Common myeloid progenitor, CD34-positive (primary cell): ENCODE measurements at regions not wholly inside any gene's neighbourhood (a gene's known extent, or its start where the extent isn't known, plus 50 kb on each side); places are given as distances from the start of the nearest gene placed in this dataset.

Experiments
- CTCF ChIA-PET: fragments of 350-600 bp; sonication (Branson Sonifier 250); formaldehyde crosslinking; loops from one replicate; lab custom pipeline; 2021; ENCODE audit warnings: antibody characterized with exemption; lab: Charles Lee
- POLR2A ChIA-PET: fragments of 350-600 bp; sonication (Branson Sonifier 250); formaldehyde crosslinking; loops from one replicate; lab custom pipeline; 2021; ENCODE audit warnings: antibody characterized with exemption; lab: Charles Lee
- DNase-seq, 3 donors: peaks; one replicate each; pipeline versions ENCODE4 v3.0.0 to v3.0.0-alpha.2; 2013
- H3K27ac ChIP-seq, 2 experiments: 1 replicate in 1 of 2; 2 replicates in 1 of 2; pipeline ENCODE4 v1.7.0; 2013; ENCODE audit warnings: inconsistent platforms in 2 of 2, low read length in 2 of 2, mild to moderate bottlenecking in 2 of 2, low read depth in 1 of 2, moderate library complexity in 1 of 2; ENCODE audit not compliant: severe bottlenecking in 2 of 2, insufficient read depth in 1 of 2, poor library complexity in 1 of 2
- H3K27me3 ChIP-seq, 5 experiments: replicated peaks in 2 of 5; 1 replicate in 3 of 5; 2 replicates in 2 of 5; pipeline versions ENCODE4 v1.6.1 to v1.7.0; 2013; ENCODE audit warnings: low read length in 4 of 5, mild to moderate bottlenecking in 2 of 5, moderate library complexity in 2 of 5, inconsistent platforms in 1 of 5; ENCODE audit not compliant: insufficient read depth in 5 of 5, control insufficient read depth in 4 of 5
- H3K36me3 ChIP-seq, 4 experiments: 1 replicate in 2 of 4; 2 replicates in 2 of 4; pipeline versions ENCODE4 v1.6.1 to v1.7.0; 2013; ENCODE audit warnings: low read length in 3 of 4, control low read depth in 1 of 4, mild to moderate bottlenecking in 1 of 4; ENCODE audit not compliant: control insufficient read depth in 4 of 4, insufficient read depth in 4 of 4
- H3K4me1 ChIP-seq, 4 experiments: 1 replicate in 3 of 4; 2 replicates in 1 of 4; pipeline versions ENCODE4 v1.6.1 to v1.7.1; 2013; ENCODE audit warnings: low read length in 3 of 4, mild to moderate bottlenecking in 3 of 4, control low read depth in 1 of 4, inconsistent platforms in 1 of 4, moderate library complexity in 1 of 4; ENCODE audit not compliant: control insufficient read depth in 4 of 4, insufficient read depth in 4 of 4; ENCODE audit errors: control extremely low read depth in 1 of 4
- H3K4me3 ChIP-seq, 7 experiments: 1 replicate in 4 of 7; 2 replicates in 3 of 7; pipeline versions ENCODE4 v1.5.1 to v1.7.0; 2013; ENCODE audit warnings: mild to moderate bottlenecking in 7 of 7, low read length in 6 of 7, moderate library complexity in 6 of 7, inconsistent platforms in 2 of 7, low read depth in 2 of 7, control low read depth in 1 of 7; ENCODE audit not compliant: insufficient read depth in 4 of 7, control insufficient read depth in 1 of 7; ENCODE audit errors: extremely low read depth in 1 of 7
- H3K9me3 ChIP-seq, 5 experiments: 1 replicate in 4 of 5; 2 replicates in 1 of 5; pipeline versions ENCODE4 v1.6.1 to v1.7.1; 2013; ENCODE audit warnings: low read length in 4 of 5, mild to moderate bottlenecking in 2 of 5, inconsistent platforms in 1 of 5, low read depth in 1 of 5, moderate library complexity in 1 of 5; ENCODE audit not compliant: control insufficient read depth in 4 of 5, insufficient read depth in 2 of 5; ENCODE audit errors: control extremely low read depth in 1 of 5
- WGBS: methylation state at CpG from one replicate; pipeline ENCODE4 v1.1.5; 2013; ENCODE audit not compliant: insufficient coverage; 5-methylcytosine and 5-hydroxymethylcytosine counted together

DNA sequence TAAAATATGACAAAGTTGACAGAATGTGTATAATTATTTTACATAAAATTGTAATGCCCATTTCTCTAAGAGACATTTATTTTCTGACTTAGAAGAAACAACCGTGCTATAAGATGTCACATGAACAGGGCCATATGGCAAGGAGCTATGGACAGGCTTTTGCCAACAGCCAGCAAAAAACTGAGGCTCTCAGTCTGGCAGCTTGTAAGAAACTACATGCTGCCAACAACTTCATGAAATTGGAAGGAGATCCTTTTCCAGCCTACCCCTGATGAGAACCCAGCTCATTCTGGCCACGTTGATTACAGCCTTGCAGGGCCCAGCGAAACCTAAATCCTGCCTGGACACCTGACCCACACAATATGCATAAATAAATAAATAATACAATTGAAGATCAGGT, 250.3 kb upstream of the ARSJ start:
- Histone ChIP-seq H3K27ac (no peak overlapping the region), H3K4me1 (no peaks in the 10 kb centered on the region), H3K4me3 (no peak overlapping the region), H3K27me3 (no peaks in the 10 kb centered on the region), H3K9me3 (no peaks in the 10 kb centered on the region), H3K36me3 (no peaks in the 10 kb centered on the region)
- WGBS = 89% methylated on average over 1 of the region's 3 CpGs
- POLR2A ChIA-PET = no interaction called here
- CTCF ChIA-PET = interaction anchor here (1.2 kb wide), 1 partner anchor 777 kb away, joined by 3 read pairs; no protein-coding TSS in a partner anchor
- DNase-seq = no peak

DNA sequence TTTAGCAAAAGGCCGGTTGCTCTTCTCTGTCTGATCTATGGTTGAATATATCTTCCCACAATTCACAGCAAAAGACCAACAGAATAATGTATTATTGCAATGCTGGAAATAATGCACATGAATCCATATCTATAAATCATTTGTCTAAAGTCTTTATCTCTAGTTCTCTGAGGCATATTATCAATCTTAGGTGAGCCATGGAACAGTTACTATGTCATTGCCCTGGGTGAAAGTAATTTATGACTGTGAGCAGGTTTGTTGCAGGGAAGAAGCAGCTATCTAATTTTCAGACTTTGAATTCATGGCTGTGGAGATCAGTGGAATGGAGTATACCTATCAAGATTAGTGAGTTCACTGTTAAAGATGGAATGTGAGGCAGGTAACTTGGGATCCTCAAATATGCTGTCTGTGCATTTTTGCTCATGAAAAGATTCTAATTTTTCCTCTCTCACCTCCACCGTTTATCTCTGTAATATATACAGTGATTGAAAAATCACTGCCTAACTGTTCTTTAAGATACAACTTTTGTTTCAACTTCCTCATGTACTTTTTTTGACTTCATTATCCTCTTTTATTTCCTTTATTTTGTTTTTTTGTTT, 256.8 kb upstream of the ARSJ start:
- H3K27ac ChIP-seq = no peak overlapping the region
- no CpG with 5 or more reads among the region's 2 CpGs for WGBS
- no peaks in the 10 kb centered on the region for H3K27me3 ChIP-seq
- peaks cover 0 to 1% (median 0%) of the 10 kb centered on the region in 5 experiments for H3K9me3 ChIP-seq
- no peak for DNase-seq
- no peaks in the 10 kb centered on the region for H3K4me1 ChIP-seq
- CTCF ChIA-PET = no interaction called here
- POLR2A ChIA-PET = no interaction called here
- H3K36me3 ChIP-seq = no peaks in the 10 kb centered on the region
- H3K4me3 ChIP-seq = no peak overlapping the region

DNA sequence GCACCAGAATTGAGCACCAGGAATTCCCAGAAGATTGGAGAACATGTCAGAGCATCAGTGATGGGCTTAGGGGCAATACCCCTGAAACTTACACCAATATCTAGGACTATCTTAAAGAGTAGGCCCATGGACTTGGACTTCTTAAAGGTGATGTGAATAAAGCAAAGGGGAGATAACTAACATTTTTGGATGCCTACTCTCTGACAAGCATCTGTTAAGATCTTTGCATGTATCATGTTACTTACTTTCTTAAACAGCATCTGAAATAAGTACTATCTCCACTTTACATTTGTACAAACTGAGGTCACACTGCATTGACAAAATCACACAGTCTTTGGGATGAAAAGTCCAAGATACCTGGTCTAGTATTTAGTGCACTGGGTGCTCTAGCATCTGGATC, 258.6 kb upstream of the ARSJ start:
- DNase-seq = no peak
- ChIA-PET POLR2A (no interaction called here), CTCF (no interaction called here)
- H3K4me3 ChIP-seq = no peak overlapping the region
- H3K36me3 ChIP-seq = no peaks in the 10 kb centered on the region
- no peaks in the 10 kb centered on the region for H3K4me1 ChIP-seq
- peaks cover 0 to 1% (median 0%) of the 10 kb centered on the region in 5 experiments for H3K9me3 ChIP-seq
- H3K27ac ChIP-seq = no peak overlapping the region
- H3K27me3 ChIP-seq = no peaks in the 10 kb centered on the region

- H3K27ac ChIP-seq = no peak overlapping the region
- ChIA-PET CTCF (no interaction called here), POLR2A (no interaction called here)
- H3K9me3 ChIP-seq = no peaks in the 10 kb centered on the region
- no CpG with 5 or more reads among the region's 1 CpG for WGBS
- H3K27me3 ChIP-seq = no peaks in the 10 kb centered on the region
- no peaks in the 10 kb centered on the region for H3K4me1 ChIP-seq
- no peaks in the 10 kb centered on the region for H3K36me3 ChIP-seq
- no peak overlapping the region for H3K4me3 ChIP-seq
- no peak for DNase-seq
Measured at GRCh38 chr4:114249561-114249960, 270.1 kb upstream of the ARSJ start.

DNA sequence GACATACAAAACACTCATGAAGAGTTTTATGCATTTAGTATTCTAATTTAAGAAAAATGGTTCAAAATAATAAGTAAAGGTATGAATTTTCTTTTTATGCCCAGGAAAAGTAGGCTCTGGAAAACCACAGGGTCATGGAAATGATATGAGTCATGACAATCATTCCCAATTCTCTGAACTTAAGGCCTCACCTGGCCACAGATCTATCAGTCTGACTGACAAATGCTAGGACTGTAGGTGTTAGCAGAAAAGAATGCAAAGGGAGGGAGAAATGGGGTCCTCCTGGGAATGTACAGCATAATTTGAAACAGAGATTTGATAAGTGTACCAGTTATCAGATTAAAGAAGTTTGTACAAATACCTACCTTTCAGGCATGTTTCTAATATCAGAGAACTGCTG, 270.5 kb upstream of the ARSJ start:
- DNase-seq = no peak
- ChIA-PET POLR2A (no interaction called here), CTCF (no interaction called here)
- Histone ChIP-seq H3K27me3 (no peaks in the 10 kb centered on the region), H3K4me3 (no peak overlapping the region), H3K27ac (no peak overlapping the region), H3K9me3 (no peaks in the 10 kb centered on the region), H3K36me3 (no peaks in the 10 kb centered on the region), H3K4me1 (no peaks in the 10 kb centered on the region)

DNA sequence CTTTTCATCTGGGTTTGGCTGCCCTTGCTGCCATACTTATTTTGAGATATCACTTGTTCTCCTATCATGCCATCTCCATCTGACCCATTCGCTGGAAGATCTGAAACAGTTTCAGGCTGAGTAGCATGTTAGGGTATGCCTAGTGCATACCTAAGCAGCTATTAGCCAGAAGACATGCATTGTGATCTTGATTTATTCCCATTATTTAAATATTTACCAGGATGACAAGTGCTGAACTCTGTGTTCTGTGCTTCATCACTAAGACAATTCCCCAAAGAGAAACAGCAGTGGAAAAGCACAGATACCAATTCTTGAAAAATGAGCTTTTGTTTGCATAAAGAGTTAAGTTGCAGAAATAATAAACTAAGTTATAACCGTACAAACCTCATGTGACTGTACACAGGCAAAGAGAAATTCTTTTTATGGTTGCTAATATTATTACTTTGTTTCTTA, 271.0 kb upstream of the ARSJ start:
- DNase-seq = no peak
- Histone ChIP-seq H3K36me3 (no peaks in the 10 kb centered on the region), H3K9me3 (no peaks in the 10 kb centered on the region), H3K4me3 (no peak overlapping the region), H3K4me1 (no peaks in the 10 kb centered on the region), H3K27ac (no peak overlapping the region), H3K27me3 (no peaks in the 10 kb centered on the region)
- CTCF ChIA-PET = no interaction called here
- POLR2A ChIA-PET = no interaction called here
- no CpG with 5 or more reads among the region's 2 CpGs for WGBS

- CTCF ChIA-PET = no interaction called here
- H3K4me3 ChIP-seq = no peak overlapping the region
Measured at GRCh38 chr4:114251020-114251419, 271.6 kb upstream of the ARSJ start.

More at GRCh38 chr4:114251020-114251419, 271.6 kb upstream of the ARSJ start:
- POLR2A ChIA-PET = no interaction called here
- Histone ChIP-seq H3K9me3 (no peaks in the 10 kb centered on the region), H3K36me3 (no peaks in the 10 kb centered on the region), H3K27me3 (no peaks in the 10 kb centered on the region), H3K4me1 (no peaks in the 10 kb centered on the region), H3K27ac (no peak overlapping the region)
- no peak for DNase-seq
